ENCODE measurements at regions not wholly inside any gene's neighbourhood (a gene's known extent, or its start where the extent isn't known, plus 50 kb on each side); places are given as distances from the start of the nearest gene placed in this dataset.

DNA sequence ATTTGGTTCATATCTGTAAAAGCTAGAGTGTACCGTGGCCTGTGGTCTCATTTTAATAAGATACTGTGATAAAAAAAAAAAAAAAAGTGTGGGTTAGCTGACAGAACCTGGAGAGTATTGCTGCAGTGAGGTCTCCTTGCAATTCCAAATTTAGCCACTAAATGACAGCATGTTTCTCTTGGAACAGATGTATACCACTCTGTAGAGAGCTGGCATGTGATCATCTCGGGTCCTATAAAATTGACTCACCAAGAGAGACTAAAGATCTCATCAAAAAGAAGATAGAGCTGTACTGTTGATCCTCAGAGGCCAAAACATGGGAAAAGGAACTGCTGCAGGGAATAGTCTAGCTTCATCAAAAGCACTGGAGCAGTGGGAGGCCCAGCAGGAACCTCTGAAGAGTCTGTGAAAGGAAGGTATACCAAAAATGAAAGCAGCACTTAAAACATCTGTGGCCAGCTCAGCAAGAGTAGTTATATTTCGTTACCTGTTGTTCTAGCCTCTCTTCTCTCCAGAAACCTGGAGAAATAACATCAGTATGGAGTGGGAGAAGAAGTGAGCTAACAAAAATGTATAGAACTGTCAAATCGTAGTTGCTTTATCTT is 826.8 kb downstream of the EFNA5 start:
- TF ChIP-seq, protein P1, sequence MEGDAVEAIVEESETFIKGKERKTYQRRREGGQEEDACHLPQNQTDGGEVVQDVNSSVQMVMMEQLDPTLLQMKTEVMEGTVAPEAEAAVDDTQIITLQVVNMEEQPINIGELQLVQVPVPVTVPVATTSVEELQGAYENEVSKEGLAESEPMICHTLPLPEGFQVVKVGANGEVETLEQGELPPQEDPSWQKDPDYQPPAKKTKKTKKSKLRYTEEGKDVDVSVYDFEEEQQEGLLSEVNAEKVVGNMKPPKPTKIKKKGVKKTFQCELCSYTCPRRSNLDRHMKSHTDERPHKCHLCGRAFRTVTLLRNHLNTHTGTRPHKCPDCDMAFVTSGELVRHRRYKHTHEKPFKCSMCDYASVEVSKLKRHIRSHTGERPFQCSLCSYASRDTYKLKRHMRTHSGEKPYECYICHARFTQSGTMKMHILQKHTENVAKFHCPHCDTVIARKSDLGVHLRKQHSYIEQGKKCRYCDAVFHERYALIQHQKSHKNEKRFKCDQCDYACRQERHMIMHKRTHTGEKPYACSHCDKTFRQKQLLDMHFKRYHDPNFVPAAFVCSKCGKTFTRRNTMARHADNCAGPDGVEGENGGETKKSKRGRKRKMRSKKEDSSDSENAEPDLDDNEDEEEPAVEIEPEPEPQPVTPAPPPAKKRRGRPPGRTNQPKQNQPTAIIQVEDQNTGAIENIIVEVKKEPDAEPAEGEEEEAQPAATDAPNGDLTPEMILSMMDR (IDR thresholded peaks at IDR 0.05), result no peak
- TF ChIP-seq POLR2A (IDR thresholded peaks at IDR 0.05) (no peak), EP300 (IDR thresholded peaks at IDR 0.05) (no peak)
